NCI-H345 treated with DMSO at 0.1 percent for 48 hours (cell line): ENCODE measurements at regions not wholly inside any gene's neighbourhood (a gene's known extent, or its start where the extent isn't known, plus 50 kb on each side); places are given as distances from the start of the nearest gene placed in this dataset.

Experiments
- DNase-seq: peaks from one replicate; lab custom pipeline; 2025; ENCODE audit not compliant: unreplicated experiment; lab: John Stamatoyannopoulos, UW

DNA sequence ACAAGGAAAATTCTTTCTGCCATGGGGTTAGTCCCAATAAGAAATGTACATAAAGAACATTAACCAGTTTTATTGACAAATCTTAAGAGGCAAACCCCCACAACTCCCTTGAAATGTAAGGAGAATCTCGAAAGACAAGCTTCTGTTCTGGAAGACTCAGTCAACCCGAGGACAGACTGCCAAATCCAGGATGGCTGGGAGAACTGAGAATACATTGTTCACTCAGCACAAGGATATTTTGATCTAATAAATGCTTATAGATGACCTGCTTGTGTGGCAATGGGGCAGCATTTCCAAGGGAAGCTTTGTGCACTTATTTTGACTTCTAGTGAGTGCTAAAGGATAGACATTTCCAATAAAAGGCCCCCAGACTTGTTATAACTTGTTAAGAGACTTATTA is 280.4 kb downstream of the DHX15 start:
- DNase-seq, result no peak

DNA sequence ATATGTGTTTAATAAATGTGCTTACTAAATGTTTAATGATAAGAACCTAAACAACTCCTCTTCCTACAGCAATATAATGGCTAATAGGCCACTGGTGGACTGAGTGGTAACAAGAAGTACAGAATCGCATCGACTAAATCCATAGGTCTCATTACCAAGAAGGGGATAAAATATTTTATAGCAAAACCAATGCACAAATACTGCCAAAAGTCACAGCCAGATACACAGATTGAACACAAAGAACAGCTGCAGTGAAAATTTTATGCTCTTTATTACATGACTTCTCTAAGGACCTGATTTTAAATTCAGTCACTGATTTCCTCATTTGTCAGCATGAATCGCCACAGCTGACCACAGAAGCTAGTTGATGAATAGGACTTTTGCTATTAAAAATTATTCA is 285.4 kb downstream of the DHX15 start:
- DNase-seq, result no peak

DNA sequence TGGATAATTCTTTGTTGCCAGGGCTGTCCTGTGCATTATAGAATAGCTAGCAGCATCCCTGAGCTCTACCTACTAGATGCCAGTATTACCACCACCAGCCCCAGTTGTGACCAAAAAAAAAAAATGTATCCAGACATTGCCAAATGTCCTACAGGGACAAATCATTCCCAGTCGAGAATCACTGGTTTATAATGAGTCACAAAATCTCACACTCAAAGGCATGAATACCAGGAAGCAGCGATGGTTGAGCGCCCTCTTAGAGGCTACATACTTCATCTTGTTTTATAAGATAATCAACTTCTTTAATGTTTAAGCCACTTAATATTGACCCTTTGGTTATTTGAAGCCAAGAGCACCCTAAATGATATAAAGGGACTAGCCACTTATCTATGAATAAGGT is 297.3 kb downstream of the DHX15 start:
- DNase-seq, result no peak

DNA sequence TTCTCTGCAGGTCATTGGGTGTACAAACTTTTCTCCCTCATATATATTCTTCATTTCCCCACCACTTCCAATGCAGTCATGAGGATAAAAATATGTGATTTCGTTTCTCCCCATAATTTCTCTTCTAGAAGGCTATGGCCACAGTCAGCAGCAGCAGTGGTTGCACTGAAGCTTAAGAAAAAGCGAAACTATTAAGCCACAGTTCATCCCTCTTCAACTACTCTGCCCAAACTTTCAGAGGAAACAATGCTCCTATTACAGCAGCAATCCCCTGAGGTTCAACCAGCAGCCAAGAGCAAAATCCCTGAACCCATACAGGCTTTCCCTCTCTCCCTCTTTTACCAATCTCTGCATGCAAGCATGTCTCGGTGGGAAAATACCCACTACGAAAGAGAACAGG is 298.6 kb downstream of the DHX15 start:
- DNase-seq, result no peak

DNA sequence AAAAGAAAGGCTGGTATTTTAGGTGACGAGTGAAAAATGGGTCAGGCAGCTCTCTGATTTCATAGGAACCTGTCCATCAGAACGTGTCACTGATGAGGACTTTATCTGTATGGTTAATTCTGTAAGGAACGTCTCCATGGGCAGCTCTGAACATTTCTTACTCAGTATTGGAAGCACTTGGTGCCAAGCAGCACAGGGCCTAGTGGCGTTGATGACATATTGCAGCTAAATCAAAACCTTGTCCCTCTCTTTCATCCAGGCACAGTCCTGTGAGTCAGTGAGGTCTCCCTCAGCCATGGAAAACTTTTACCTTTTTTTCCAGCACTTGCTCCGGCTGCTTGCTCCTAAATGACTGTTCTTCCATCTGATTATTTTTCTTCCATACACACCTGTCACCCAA is 301.9 kb downstream of the DHX15 start:
- no peak for DNase-seq

DNA sequence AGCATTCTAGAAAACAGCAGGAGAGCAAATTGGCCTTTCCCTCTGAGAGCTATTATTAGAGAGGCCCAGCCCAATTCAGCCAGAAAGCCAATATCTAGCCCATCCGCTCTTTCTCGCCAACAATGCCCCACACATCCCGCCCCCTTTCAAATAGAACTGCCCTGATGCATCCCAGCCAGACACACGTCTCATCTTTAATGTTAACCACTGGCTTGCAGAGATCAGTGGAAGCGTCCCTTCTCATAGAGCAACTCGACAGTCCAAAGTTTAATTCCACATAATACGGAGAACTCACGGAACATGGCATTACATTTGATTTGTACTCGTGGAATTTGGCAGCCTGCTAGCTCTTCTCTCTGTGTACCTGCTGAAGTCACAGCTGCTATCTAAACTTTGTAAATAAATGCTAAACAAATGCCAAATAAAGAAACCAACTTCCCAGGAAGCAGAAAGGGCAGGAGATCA is 304.4 kb downstream of the DHX15 start:
- DNase-seq, result no peak

DNA sequence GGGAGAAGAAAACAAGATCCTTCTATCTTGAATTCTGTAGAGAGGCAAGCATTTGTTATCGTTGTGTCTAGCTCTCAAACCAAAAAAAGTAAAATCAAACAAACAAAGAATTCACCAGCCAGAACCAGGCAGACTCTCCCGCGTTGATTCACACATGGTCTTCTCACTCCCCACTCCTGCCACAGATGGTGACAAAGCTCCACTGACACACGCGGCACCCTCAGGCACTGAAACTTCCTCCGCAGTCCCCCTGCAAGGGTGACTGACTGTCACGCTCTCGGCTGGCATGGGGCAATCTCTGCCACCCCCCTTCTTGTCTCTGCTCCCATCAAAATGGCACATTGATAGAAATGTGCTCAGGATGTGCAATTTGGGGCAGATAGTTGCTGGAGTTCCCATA is 304.9 kb downstream of the DHX15 start:
- no peak for DNase-seq

DNA sequence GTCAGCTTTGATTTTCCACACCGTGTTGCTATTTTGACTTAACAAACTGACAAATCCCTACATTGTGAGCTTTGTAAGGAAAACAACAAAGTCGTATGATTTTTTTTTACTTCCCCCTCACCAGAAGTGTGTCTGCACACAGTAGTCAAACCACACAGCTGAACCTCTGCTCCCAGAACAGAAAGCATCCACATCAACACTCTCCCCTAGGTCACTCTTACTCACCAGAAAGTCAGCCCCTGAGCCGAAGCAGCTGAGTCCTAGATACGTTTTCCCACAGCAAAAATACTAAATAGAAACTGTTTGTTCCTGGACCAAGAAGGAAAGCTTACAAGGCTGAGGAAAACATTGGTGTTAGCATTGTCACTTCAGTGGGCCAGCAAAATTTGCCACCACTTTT is 305.7 kb downstream of the DHX15 start:
- DNase-seq, result no peak

DNA sequence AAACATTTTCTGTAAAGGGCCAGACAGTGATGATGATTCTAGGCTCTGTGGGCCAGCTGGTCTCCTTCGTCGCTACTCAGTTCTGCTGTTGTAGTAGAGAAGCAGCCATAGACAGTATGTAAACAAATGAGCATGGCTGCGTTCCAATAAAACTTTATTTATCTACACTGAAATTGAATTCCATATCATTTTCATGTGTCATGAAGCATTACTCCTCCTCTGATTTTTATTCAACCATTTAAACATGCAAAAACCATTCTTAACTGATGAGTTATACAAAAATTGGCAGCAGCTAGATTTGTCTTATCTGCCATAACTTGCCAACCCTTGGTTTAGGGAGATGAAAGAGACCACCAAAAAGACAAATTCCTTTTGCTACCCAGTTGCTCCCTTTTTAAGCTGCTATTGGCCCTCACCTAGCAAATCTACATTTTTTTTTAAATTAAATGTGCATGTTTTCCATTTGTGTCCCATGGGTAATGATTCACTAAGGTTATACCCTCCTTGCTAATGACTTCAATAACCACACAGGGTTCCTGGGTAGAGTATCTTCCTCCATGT is 309.9 kb downstream of the DHX15 start:
- DNase-seq, result no peak

DNA sequence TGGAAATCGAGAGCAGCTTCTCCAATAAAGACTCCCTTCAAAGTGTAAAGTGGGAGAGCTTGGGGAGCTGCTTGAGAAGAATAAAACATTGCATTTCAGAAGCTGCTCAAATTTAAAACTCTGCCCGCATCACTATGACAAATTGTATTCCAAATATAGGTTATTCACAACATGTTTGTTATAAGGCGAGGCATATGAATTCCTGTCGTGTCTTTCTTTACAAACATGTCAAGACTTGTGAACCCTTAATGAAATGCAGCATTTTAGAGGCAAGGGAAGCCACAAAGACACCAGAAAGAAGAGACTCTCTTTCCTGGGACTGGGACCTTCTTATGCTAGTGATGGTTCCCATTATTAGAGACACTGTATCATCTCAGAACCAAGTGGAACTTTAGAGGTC is 311.2 kb downstream of the DHX15 start:
- no peak for DNase-seq

DNA sequence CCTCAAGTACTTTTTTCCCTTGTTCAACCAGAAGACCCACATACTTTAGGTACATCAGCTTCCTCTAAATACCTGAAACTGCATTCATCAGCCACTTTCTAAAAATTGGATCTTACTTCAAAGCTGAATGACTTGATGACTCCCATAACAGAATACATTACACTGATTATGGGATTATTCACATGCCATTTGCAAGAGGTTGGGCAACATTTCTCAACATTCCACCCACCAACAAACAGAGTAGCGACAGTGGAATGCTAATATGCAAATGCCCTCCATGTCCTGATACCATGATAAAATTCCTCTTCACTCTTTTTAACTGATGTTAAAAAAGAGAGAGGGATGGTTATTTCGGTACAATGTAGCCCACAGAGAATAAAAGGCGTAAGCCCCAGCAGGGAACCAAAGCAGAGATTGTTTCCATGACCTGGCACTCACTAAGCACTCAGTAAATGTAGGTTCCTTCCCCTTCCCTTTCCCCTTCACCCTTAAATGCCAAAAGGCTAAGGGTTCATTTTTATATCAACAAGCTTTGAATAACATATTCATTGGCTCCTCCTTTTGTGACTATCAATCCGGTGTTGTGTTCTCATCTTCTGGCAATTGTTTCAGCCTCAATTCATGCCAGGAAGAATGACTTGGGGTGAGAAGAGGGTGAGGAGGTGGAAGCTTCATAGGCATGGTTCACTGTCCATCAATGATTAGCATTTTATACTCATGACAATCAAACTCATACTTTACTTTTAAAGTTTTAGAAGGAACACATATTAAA is 317.2 kb downstream of the DHX15 start:
- DNase-seq, result no peak

DNA sequence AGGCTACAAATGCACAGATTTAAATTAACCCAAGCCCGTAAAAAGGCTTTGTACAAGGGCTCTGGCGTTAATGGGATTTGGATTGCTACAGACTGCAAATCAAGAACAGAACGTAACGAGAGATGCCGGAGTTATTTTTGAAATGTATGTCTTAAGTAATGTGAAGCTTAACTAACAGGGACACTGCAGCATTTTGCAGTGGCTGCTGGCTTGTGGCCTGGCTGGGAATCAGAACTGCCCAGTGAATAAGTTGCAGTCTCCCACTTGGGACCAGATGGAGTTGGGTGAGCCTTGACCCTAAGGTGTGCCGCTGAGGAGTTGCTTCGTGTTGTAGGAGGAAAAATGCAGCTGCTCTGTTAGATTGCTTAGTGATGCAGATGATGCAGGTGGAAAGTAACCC is 318.4 kb downstream of the DHX15 start:
- DNase-seq, result no peak

DNA sequence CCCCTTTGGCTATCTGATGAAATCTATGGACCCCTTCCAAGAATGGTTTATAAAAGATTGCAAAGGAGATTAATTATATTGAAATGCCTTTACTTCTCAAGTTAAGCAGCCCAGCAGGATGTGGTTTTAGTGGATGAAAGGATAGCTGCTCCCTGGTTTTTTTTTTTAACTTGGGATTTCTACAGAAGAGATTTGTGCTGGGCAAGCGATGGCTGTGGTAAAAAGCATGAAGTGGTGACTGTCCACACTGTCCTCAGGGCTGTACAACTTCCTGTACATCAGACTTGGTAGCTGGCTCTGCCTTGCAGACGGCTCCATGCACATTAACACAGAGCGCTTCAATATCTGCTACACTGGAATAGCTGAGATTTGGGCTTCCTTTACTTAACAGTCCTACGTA is 321.7 kb downstream of the DHX15 start:
- DNase-seq, result no peak

DNA sequence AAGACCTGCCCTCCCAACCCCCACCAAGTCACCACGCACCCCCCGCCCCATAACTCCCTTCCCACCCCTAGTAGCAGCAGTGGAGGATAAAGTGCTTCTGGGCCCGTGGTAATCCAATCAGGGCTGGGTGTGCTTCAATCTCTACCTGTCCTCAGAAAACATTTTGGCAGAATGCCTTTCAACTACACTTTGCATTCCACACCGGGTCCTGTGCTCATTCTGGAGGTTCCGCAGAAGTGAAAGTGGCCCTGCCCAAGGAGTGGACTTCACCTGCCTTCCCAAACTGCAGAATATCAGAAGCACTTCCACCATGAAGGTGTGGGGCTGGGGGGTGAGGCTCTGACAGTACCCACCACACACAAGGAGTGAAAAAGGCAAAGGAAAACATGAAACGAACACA is 322.3 kb downstream of the DHX15 start:
- no peak for DNase-seq

DNA sequence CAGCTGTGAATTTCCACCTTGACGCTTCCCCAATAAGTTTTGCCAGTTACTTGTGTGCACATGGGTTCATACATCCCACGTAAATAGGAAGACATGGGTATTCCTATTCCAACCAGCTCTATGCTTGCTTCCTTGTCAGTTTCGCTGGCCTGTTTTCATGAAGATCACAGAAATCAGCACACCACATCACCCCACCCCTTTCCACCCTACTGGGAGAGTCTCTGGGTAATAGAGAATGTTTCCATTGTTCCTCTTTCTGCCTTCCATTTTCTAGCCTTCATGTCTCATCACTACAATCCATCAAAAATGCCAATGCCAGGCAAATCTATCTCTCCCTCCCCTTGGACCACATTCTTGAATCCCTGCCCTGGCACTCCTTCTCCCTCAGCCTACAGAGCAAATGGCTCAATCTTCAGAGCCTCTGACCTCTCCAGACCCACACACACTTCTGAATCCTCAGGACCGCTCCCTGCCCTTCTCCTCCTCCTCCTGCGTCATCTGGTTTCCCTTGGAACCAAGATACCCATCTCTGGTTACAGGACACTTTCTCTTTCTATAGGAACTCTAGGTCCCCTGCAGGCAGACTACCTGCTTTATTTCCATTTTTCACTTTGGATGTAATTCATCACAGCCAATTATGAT is 323.3 kb downstream of the DHX15 start:
- no peak for DNase-seq

DNA sequence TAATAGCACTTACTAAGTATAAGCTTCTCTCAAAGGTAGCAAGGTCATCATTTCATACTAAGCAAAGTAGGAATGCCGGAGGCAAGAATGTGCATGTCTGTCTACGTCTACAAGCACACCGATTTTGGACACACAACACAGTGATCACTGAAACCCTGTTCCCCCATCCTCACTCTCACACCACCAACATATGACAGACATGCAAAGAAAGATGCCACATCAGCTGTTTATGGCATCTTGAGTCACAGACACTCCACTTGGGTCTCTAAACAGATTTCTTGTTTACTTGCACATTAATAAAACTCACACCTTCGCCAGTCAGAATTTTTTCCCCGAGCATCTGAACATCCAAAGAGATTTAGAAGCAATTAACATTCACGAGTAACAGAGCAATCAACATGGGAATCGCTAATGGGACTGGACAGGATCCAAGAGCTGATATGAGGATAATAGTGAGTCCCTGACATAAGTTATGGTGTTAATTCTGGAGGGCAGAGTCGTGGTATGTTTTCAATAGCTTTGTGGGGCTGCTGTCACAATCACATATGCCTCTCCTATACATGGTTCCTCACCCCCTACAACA is 324.1 kb downstream of the DHX15 start:
- DNase-seq, result no peak

DNA sequence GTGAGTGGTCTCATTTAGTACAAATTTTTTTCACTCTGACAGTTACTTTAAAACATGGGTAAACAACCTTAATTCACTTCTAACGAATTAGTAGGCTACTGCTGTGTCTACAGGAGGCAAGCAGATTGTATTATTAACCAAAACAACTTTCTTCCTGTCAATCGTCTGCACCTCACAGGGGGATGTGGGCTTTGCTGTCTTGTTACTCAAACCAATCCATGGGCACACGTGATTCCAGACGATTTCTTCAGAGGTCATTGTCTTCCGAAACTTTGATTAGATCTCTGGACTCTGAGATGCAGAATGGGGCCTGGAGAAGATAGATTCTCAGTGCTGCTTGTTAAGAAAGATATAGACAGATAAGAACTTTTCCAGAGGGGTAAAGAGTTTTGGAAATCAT is 327.8 kb downstream of the DHX15 start:
- DNase-seq, result no peak

DNA sequence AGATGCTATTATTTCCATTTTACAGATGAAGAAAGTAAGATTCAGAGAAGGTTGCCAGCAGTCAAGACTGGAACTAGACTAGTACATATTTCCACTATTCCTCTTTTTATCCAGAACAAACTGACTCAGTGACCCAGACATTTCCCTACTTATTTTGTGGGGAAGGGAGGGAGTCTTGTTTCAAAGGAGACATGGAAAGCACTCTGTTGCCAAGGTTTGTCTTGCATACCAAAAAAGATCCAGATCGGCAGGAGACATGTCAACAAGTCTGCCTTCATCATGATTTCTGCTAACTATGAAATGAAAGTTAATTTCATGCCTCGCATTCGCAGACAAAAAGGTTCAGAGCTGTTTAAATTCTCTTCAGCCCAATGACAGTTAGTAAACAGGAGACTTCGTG is 328.3 kb downstream of the DHX15 start:
- no peak for DNase-seq

DNA sequence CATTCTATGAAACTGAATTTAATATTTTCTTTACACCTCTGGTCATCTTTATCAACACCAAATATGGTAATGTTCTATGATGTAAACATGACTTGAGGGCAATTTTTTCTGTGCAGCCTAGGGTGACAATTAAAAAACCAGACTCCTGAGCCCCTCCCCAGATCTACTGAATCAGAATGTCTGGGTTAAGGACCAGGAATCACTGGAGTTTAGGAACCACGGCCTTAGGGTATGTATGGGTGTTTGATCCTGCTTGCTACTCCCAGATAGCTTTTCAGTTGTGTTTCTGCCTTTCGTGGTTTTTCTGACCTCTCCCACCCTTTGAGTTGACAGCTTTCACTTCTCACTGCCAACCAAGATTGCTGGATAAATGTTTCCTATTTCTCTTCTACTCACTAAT is 332.2 kb downstream of the DHX15 start:
- no peak for DNase-seq

DNA sequence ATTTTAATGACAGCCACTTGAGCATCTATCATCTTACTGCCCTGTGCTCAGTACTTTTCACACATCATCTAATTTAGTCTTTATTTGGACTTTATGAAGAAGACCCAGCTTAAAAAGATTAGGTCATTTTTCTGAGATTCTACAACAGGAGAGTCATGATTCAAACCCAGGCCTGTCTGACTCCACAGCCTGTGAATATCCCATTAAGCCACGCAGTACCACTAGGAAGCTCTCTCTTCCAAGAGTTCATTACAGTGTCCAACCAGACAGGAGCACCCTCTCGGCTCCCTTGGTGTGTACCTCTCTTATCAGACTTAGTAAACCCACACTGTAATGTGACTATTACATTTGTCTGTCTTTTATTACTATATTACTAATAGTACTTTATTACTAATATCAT is 332.8 kb downstream of the DHX15 start:
- no peak for DNase-seq

DNA sequence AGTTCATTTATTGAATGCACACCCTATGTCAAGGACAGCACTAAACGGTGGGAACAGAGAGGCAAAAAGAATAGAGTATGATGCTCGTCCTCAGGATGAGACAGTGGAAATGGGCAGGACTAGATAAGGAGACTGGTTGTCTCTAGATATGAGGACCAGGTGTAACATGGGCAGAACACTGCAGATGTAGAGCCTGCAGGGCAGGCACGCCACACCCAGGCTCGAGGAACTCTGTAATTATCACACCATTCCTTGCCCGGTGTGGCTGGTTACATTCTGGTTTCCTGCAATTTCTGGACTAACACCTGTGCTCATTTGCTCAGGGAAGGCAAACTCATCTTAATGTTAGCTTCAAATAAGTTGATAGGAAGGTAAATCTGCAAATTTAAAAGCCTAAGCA is 334.4 kb downstream of the DHX15 start:
- DNase-seq, result no peak
